ENCODE measurements at regions not wholly inside any gene's neighbourhood (a gene's known extent, or its start where the extent isn't known, plus 50 kb on each side); places are given as distances from the start of the nearest gene placed in this dataset.
A peak's percentile ranks its signal among the peaks of the same experiment; 100 is the strongest.
"Not testable (repeated sequence)": the region's sequence is repeated elsewhere in the genome, so short reads cannot be mapped to it uniquely, and the experiment has no call there.

- no peak for DNase-seq (ENCODE audit: low spot score)
These were observed 321.7 kb downstream of the TXNL1 start for GRCh38 chr18:56316727-56317126.

GRCh38 chr18:56315363-56315762, 323.0 kb downstream of the TXNL1 start:
- DNase-seq (ENCODE audit: low spot score) = peak; percentile 61

GRCh38 chr18:56314396-56314795, 324.0 kb downstream of the TXNL1 start:
- DNase-seq (ENCODE audit: low spot score) = no peak

GRCh38 chr18:56312551-56313335, 325.6 kb downstream of the TXNL1 start:
- no peak for DNase-seq (ENCODE audit: low spot score)

GRCh38 chr18:56309104-56309503, 329.3 kb downstream of the TXNL1 start:
- no peak for DNase-seq (ENCODE audit: low spot score)

GRCh38 chr18:56307354-56308170, 330.8 kb downstream of the TXNL1 start:
- no peak for DNase-seq (ENCODE audit: low spot score)

- DNase-seq (ENCODE audit: low spot score) = no peak
These were observed 331.6 kb downstream of the TXNL1 start for GRCh38 chr18:56306797-56307196.

- DNase-seq (ENCODE audit: low spot score) = peak; percentile 26
These were observed 332.8 kb downstream of the TXNL1 start for GRCh38 chr18:56305583-56305982.

GRCh38 chr18:56302156-56302555, 336.2 kb downstream of the TXNL1 start:
- DNase-seq (ENCODE audit: low spot score) = no peak

- no peak for DNase-seq (ENCODE audit: low spot score)
These were observed 338.7 kb downstream of the TXNL1 start for GRCh38 chr18:56299740-56300139.

GRCh38 chr18:56298935-56299334, 339.5 kb downstream of the TXNL1 start:
- DNase-seq (ENCODE audit: low spot score) = peak; percentile 18

GRCh38 chr18:56296381-56296780, 342.0 kb downstream of the TXNL1 start:
- DNase-seq (ENCODE audit: low spot score) = no peak

- no peak for DNase-seq (ENCODE audit: low spot score)
These were observed 343.8 kb downstream of the TXNL1 start for GRCh38 chr18:56294484-56295183.

- DNase-seq (ENCODE audit: low spot score) = no peak
These were observed 347.1 kb downstream of the TXNL1 start for GRCh38 chr18:56291294-56291693.

- DNase-seq (ENCODE audit: low spot score) = no peak
These were observed 349.0 kb downstream of the TXNL1 start for GRCh38 chr18:56289381-56289780.

- DNase-seq (ENCODE audit: low spot score) = peak; percentile 40
These were observed 351.5 kb downstream of the TXNL1 start for GRCh38 chr18:56286775-56287325.

- peak; percentile 24 for DNase-seq (ENCODE audit: low spot score)
These were observed 352.9 kb downstream of the TXNL1 start for GRCh38 chr18:56285387-56286065.

GRCh38 chr18:56284319-56284718, 354.1 kb downstream of the TXNL1 start:
- peak; percentile 11 for DNase-seq (ENCODE audit: low spot score)

GRCh38 chr18:56283316-56283715, 355.1 kb downstream of the TXNL1 start:
- DNase-seq (ENCODE audit: low spot score) = no peak

GRCh38 chr18:56282234-56283104, 355.9 kb downstream of the TXNL1 start:
- no peak for DNase-seq (ENCODE audit: low spot score)

- not testable (repeated sequence) for DNase-seq (ENCODE audit: low spot score)
These were observed 358.6 kb downstream of the TXNL1 start for GRCh38 chr18:56279816-56280215.
